ENCODE measurements at regions not wholly inside any gene's neighbourhood (a gene's known extent, or its start where the extent isn't known, plus 50 kb on each side); places are given as distances from the start of the nearest gene placed in this dataset.

- H3K4me3 ChIP-seq (ENCODE audit: control insufficient read depth in 2 of 3, extremely low read depth in 1 of 3, insufficient read depth in 2 of 3, low read depth in 1 of 3, low read length in 3 of 3) = no peak overlapping the region
- no peak for TF ChIP-seq EZH2 (IDR thresholded peaks at IDR 0.05; ENCODE audit: low read length)
- TF ChIP-seq CTCF (optimal IDR thresholded peaks at IDR 0.05 in 1 of 3, IDR thresholded peaks at IDR 0.05 in 1 of 3, conservative IDR thresholded peaks at IDR 0.05 in 1 of 3; ENCODE audit: extremely low read depth in 1 of 3, insufficient read depth in 2 of 3, low read length in 3 of 3) = no peak
- no peak for DNase-seq (ENCODE audit: low read depth, low spot score)
- dilution Hi-C loops (cut with MboI; ENCODE audit: extremely low pct_ligation_motif_present, low sequenced_read_pairs) = loop anchor here (25.0 kb wide), 1 partner anchor 196 kb away; no protein-coding TSS in a partner anchor
- no peaks in the 10 kb centered on the region for H3K4me1 ChIP-seq (ENCODE audit: control insufficient read depth, extremely low read depth, insufficient read depth, low read length)
- H3K79me2 ChIP-seq (ENCODE audit: control insufficient read depth, insufficient read depth, low read length) = no peaks in the 10 kb centered on the region
- H3K27me3 ChIP-seq (ENCODE audit: control insufficient read depth, extremely low read depth, insufficient read depth, low read length) = peaks cover 6% of the 10 kb centered on the region
- H2AFZ ChIP-seq (ENCODE audit: control insufficient read depth, low read length) = no peak overlapping the region
- no peak overlapping the region for H3K4me2 ChIP-seq (ENCODE audit: control insufficient read depth, extremely low read depth, insufficient read depth, low read depth, low read length)
- H3K9me3 ChIP-seq (ENCODE audit: control insufficient read depth, low read depth, low read length) = no peaks in the 10 kb centered on the region
- no peak overlapping the region for H3K9ac ChIP-seq (ENCODE audit: control insufficient read depth, extremely low read depth, insufficient read depth, low read length)
- no peaks in the 10 kb centered on the region for H3K9me1 ChIP-seq (ENCODE audit: control insufficient read depth, extremely low read depth, insufficient read depth, low read length)
- H3K27ac ChIP-seq (ENCODE audit: control insufficient read depth, insufficient read depth, low read length) = no peak overlapping the region
- H4K20me1 ChIP-seq (ENCODE audit: control insufficient read depth, extremely low read depth, insufficient read depth, low read length) = no peaks in the 10 kb centered on the region
- FAIRE-seq = no peak
- H3K36me3 ChIP-seq (ENCODE audit: control insufficient read depth in 2 of 2, extremely low read depth in 1 of 2, insufficient read depth in 2 of 2, low read length in 2 of 2) = no peaks in the 10 kb centered on the region
These were observed 171.1 kb upstream of the FSTL4 start for GRCh38 chr5:133783481-133783880.

- Histone ChIP-seq H3K36me3 (ENCODE audit: control insufficient read depth in 2 of 2, extremely low read depth in 1 of 2, insufficient read depth in 2 of 2, low read length in 2 of 2) (no peaks in the 10 kb centered on the region), H3K4me2 (ENCODE audit: control insufficient read depth, extremely low read depth, insufficient read depth, low read depth, low read length) (no peak overlapping the region), H2AFZ (ENCODE audit: control insufficient read depth, low read length) (no peak overlapping the region), H3K9ac (ENCODE audit: control insufficient read depth, extremely low read depth, insufficient read depth, low read length) (no peak overlapping the region), H3K27ac (ENCODE audit: control insufficient read depth, insufficient read depth, low read length) (no peak overlapping the region), H3K9me3 (ENCODE audit: control insufficient read depth, low read depth, low read length) (no peaks in the 10 kb centered on the region), H3K9me1 (ENCODE audit: control insufficient read depth, extremely low read depth, insufficient read depth, low read length) (no peaks in the 10 kb centered on the region), H4K20me1 (ENCODE audit: control insufficient read depth, extremely low read depth, insufficient read depth, low read length) (no peaks in the 10 kb centered on the region), H3K4me1 (ENCODE audit: control insufficient read depth, extremely low read depth, insufficient read depth, low read length) (no peaks in the 10 kb centered on the region), H3K27me3 (ENCODE audit: control insufficient read depth, extremely low read depth, insufficient read depth, low read length) (peaks cover 6% of the 10 kb centered on the region), H3K4me3 (ENCODE audit: control insufficient read depth in 2 of 3, extremely low read depth in 1 of 3, insufficient read depth in 2 of 3, low read depth in 1 of 3, low read length in 3 of 3) (no peak overlapping the region), H3K79me2 (ENCODE audit: control insufficient read depth, insufficient read depth, low read length) (no peaks in the 10 kb centered on the region)
- dilution Hi-C loops (cut with MboI; ENCODE audit: extremely low pct_ligation_motif_present, low sequenced_read_pairs) = loop anchor here (25.0 kb wide), 1 partner anchor 195 kb away; no protein-coding TSS in a partner anchor
- DNase-seq (ENCODE audit: low read depth, low spot score) (no peak), FAIRE-seq (no peak)
- TF ChIP-seq CTCF (optimal IDR thresholded peaks at IDR 0.05 in 1 of 3, IDR thresholded peaks at IDR 0.05 in 1 of 3, conservative IDR thresholded peaks at IDR 0.05 in 1 of 3; ENCODE audit: extremely low read depth in 1 of 3, insufficient read depth in 2 of 3, low read length in 3 of 3) (no peak), EZH2 (IDR thresholded peaks at IDR 0.05; ENCODE audit: low read length) (no peak)
These were observed 170.4 kb upstream of the FSTL4 start for GRCh38 chr5:133782736-133783135.
